Neuronal stem cell (in vitro differentiated cells): ENCODE measurements at regions not wholly inside any gene's neighbourhood (a gene's known extent, or its start where the extent isn't known, plus 50 kb on each side); places are given as distances from the start of the nearest gene placed in this dataset.

Experiments
- DNase-seq: peaks from one replicate; pipeline ENCODE4 v3.0.0-alpha.2; 2013; ENCODE audit warnings: low spot score
- H2AFZ ChIP-seq: one replicate; pipeline ENCODE4 v1.6.1; 2013; ENCODE audit warnings: mild to moderate bottlenecking, low read length, inconsistent platforms
- H2AK5ac ChIP-seq: 2 replicates; pipeline ENCODE4 v1.6.1; 2013; ENCODE audit warnings: low read depth, mild to moderate bottlenecking, inconsistent platforms, low read length, moderate library complexity, mixed read lengths
- H2BK120ac ChIP-seq: 2 replicates; pipeline ENCODE4 v1.6.1; 2013; ENCODE audit warnings: low read depth, mild to moderate bottlenecking, inconsistent platforms, low read length, moderate library complexity, mixed read lengths
- H2BK12ac ChIP-seq: one replicate; pipeline ENCODE4 v1.6.1; 2013; ENCODE audit warnings: low read length, inconsistent platforms
- H2BK15ac ChIP-seq: 2 replicates; pipeline ENCODE4 v1.6.1; 2013; ENCODE audit warnings: mild to moderate bottlenecking, low read length, inconsistent platforms, mixed read lengths
- H2BK5ac ChIP-seq: one replicate; pipeline ENCODE4 v1.6.1; 2013; ENCODE audit warnings: inconsistent platforms, mild to moderate bottlenecking, low read length, moderate library complexity
- H3K14ac ChIP-seq: one replicate; pipeline ENCODE4 v1.6.1; 2013; ENCODE audit warnings: low read length, inconsistent platforms
- H3K18ac ChIP-seq: 2 replicates; pipeline ENCODE4 v1.6.1; 2013; ENCODE audit warnings: low read length, inconsistent platforms
- H3K23ac ChIP-seq: 2 replicates; pipeline ENCODE4 v1.6.1; 2013; ENCODE audit warnings: low read depth, mild to moderate bottlenecking, mixed read lengths, low read length, inconsistent platforms; ENCODE audit not compliant: poor library complexity
- H3K27ac ChIP-seq: replicated peaks from 3 replicates; pipeline ENCODE4 v1.5.1; 2013; ENCODE audit warnings: low read length, inconsistent platforms
- H3K27me3 ChIP-seq, 3 experiments: 2 replicates each; pipeline ENCODE4 v1.6.1; 2013; ENCODE audit warnings: low read length in 3 of 3, mild to moderate bottlenecking in 2 of 3, inconsistent platforms in 1 of 3, low read depth in 1 of 3, mixed read lengths in 1 of 3, moderate library complexity in 1 of 3; ENCODE audit not compliant: control insufficient read depth in 3 of 3, insufficient read depth in 3 of 3
- H3K36me3 ChIP-seq, 2 donors: replicated peaks in 1 of 2; 2 replicates each; pipeline ENCODE4 v1.6.1; 2013; ENCODE audit warnings: low read length in 2 of 2; ENCODE audit not compliant: control insufficient read depth in 2 of 2, insufficient read depth in 2 of 2
- H3K4ac ChIP-seq: 2 replicates; pipeline ENCODE4 v1.6.1; 2013; ENCODE audit warnings: inconsistent platforms, mild to moderate bottlenecking, low read length, moderate library complexity
- H3K4me1 ChIP-seq, 2 donors: 1 replicate in 1 of 2; 2 replicates in 1 of 2; pipeline ENCODE4 v1.6.1; 2013; ENCODE audit warnings: low read length in 2 of 2, low read depth in 1 of 2; ENCODE audit not compliant: control insufficient read depth in 2 of 2, insufficient read depth in 1 of 2
- H3K4me2 ChIP-seq: one replicate; pipeline ENCODE4 v1.6.1; 2013; ENCODE audit warnings: mild to moderate bottlenecking, low read length, inconsistent platforms; ENCODE audit not compliant: insufficient read depth, poor library complexity, severe bottlenecking
- H3K4me3 ChIP-seq, 2 donors: 2 replicates each; pipeline ENCODE4 v1.5.1; 2013; ENCODE audit warnings: low read length in 2 of 2, mild to moderate bottlenecking in 2 of 2, inconsistent platforms in 1 of 2, moderate library complexity in 1 of 2
- H3K79me1 ChIP-seq: one replicate; pipeline ENCODE4 v1.6.1; 2013; ENCODE audit warnings: low read depth, mild to moderate bottlenecking, inconsistent platforms, low read length, moderate library complexity
- H3K9ac ChIP-seq: one replicate; pipeline ENCODE4 v1.6.1; 2013; ENCODE audit warnings: mild to moderate bottlenecking, low read depth, low read length, inconsistent platforms; ENCODE audit not compliant: poor library complexity
- H3K9me3 ChIP-seq, 2 donors: replicated peaks in 1 of 2; 2 replicates each; pipeline versions ENCODE3 to v1.6.1; 2013; ENCODE audit warnings: low read length in 2 of 2, mild to moderate bottlenecking in 2 of 2, inconsistent platforms in 1 of 2, low read depth in 1 of 2, mixed read lengths in 1 of 2, moderate library complexity in 1 of 2; ENCODE audit not compliant: control insufficient read depth in 2 of 2, insufficient read depth in 1 of 2
- H4K8ac ChIP-seq: one replicate; pipeline ENCODE4 v1.6.1; 2013; ENCODE audit warnings: low read depth, mild to moderate bottlenecking, inconsistent platforms, low read length, moderate library complexity
- H4K91ac ChIP-seq: one replicate; pipeline ENCODE4 v1.6.1; 2013; ENCODE audit warnings: low read length, low read depth, mild to moderate bottlenecking, inconsistent platforms; ENCODE audit not compliant: poor library complexity
- WGBS, 2 donors: extraction: QIAGEN DNeasy Blood & Tissue Kit; methylation state at CpG; one replicate each; pipeline ENCODE4 v1.1.7; 2013; ENCODE audit warnings: missing lambda C conversion rate in 2 of 2, mixed read lengths in 1 of 2; ENCODE audit not compliant: insufficient read length in 2 of 2, insufficient replicate concordance in 1 of 2; ENCODE audit errors: extremely low coverage in 2 of 2; 5-methylcytosine and 5-hydroxymethylcytosine counted together

- no peaks in the 10 kb centered on the region for H3K4me1 ChIP-seq
- no peak overlapping the region for H3K23ac ChIP-seq
- H3K9ac ChIP-seq = no peak overlapping the region
- no peak overlapping the region for H2BK15ac ChIP-seq
- H3K14ac ChIP-seq = no peak overlapping the region
- no peaks in the 10 kb centered on the region for H3K27me3 ChIP-seq
- H3K4me2 ChIP-seq = no peak overlapping the region
- no peaks in the 10 kb centered on the region for H3K79me1 ChIP-seq
- H2AK5ac ChIP-seq = no peak overlapping the region
- H2BK12ac ChIP-seq = no peak overlapping the region
- no peak for DNase-seq
- no peak overlapping the region for H3K4me3 ChIP-seq
- no peak overlapping the region for H3K4ac ChIP-seq
- no peak overlapping the region for H3K27ac ChIP-seq
- H2BK120ac ChIP-seq = no peak overlapping the region
- H2AFZ ChIP-seq = no peak overlapping the region
- H4K91ac ChIP-seq = no peak overlapping the region
- H3K36me3 ChIP-seq = no peaks in the 10 kb centered on the region
- H4K8ac ChIP-seq = no peak overlapping the region
- H3K18ac ChIP-seq = no peak overlapping the region
- no peak overlapping the region for H2BK5ac ChIP-seq
- H3K9me3 ChIP-seq = no peaks in the 10 kb centered on the region
Measured at GRCh38 chr7:115802415-115802814, 228.1 kb downstream of the TFEC start.

- no peaks in the 10 kb centered on the region for H3K27me3 ChIP-seq
- H2BK5ac ChIP-seq = no peak overlapping the region
- no peaks in the 10 kb centered on the region for H3K4me1 ChIP-seq
- no peak overlapping the region for H3K4ac ChIP-seq
- H3K4me3 ChIP-seq = no peak overlapping the region
- H2AK5ac ChIP-seq = no peak overlapping the region
- H3K9ac ChIP-seq = no peak overlapping the region
- H3K18ac ChIP-seq = no peak overlapping the region
- H4K8ac ChIP-seq = no peak overlapping the region
- H3K79me1 ChIP-seq = no peaks in the 10 kb centered on the region
- no peaks in the 10 kb centered on the region for H3K36me3 ChIP-seq
- no peaks in the 10 kb centered on the region for H3K9me3 ChIP-seq
- H2BK15ac ChIP-seq = no peak overlapping the region
- H3K23ac ChIP-seq = no peak overlapping the region
- H3K4me2 ChIP-seq = no peak overlapping the region
- no peak overlapping the region for H2BK120ac ChIP-seq
- DNase-seq = no peak
- H3K14ac ChIP-seq = no peak overlapping the region
- H3K27ac ChIP-seq = no peak overlapping the region
- no peak overlapping the region for H2BK12ac ChIP-seq
- no CpG with 5 or more reads among the region's 2 CpGs for WGBS, 2 donors
- H2AFZ ChIP-seq = no peak overlapping the region
- H4K91ac ChIP-seq = no peak overlapping the region
Measured at GRCh38 chr7:115799430-115799829, 231.1 kb downstream of the TFEC start.

GRCh38 chr7:115793958-115794702 is 236.4 kb downstream of the TFEC start:
- Histone ChIP-seq H2BK15ac (no peak overlapping the region), H3K27me3 (no peaks in the 10 kb centered on the region), H3K36me3 (no peaks in the 10 kb centered on the region), H3K18ac (no peak overlapping the region), H4K8ac (no peak overlapping the region), H2BK5ac (no peak overlapping the region), H2AFZ (no peak overlapping the region), H4K91ac (no peak overlapping the region), H3K27ac (no peak overlapping the region), H3K9me3 (no peaks in the 10 kb centered on the region), H3K4me3 (no peak overlapping the region), H3K79me1 (no peaks in the 10 kb centered on the region), H2BK12ac (no peak overlapping the region), H2BK120ac (no peak overlapping the region), H2AK5ac (no peak overlapping the region), H3K4me1 (no peaks in the 10 kb centered on the region), H3K14ac (no peak overlapping the region), H3K9ac (no peak overlapping the region), H3K23ac (no peak overlapping the region), H3K4ac (no peak overlapping the region), H3K4me2 (no peak overlapping the region)
- no peak for DNase-seq
- no CpG with 5 or more reads among the region's 7 CpGs for WGBS, 2 donors

GRCh38 chr7:115789901-115790300 is 240.7 kb downstream of the TFEC start:
- H4K91ac ChIP-seq = no peak overlapping the region
- H3K23ac ChIP-seq = no peak overlapping the region
- no peak overlapping the region for H3K9ac ChIP-seq
- no peak overlapping the region for H2BK120ac ChIP-seq
- H3K27ac ChIP-seq = no peak overlapping the region
- no peaks in the 10 kb centered on the region for H3K79me1 ChIP-seq
- no peak overlapping the region for H2BK12ac ChIP-seq
- no peak overlapping the region for H3K14ac ChIP-seq
- no peak overlapping the region for H3K18ac ChIP-seq
- H4K8ac ChIP-seq = no peak overlapping the region
- H3K4me1 ChIP-seq = no peaks in the 10 kb centered on the region
- H2AK5ac ChIP-seq = no peak overlapping the region
- H3K4me2 ChIP-seq = no peak overlapping the region
- no peak overlapping the region for H2BK5ac ChIP-seq
- no peak for DNase-seq
- H3K4ac ChIP-seq = no peak overlapping the region
- H3K4me3 ChIP-seq = no peak overlapping the region
- no peak overlapping the region for H2AFZ ChIP-seq
- H3K9me3 ChIP-seq = no peaks in the 10 kb centered on the region
- H2BK15ac ChIP-seq = no peak overlapping the region
- no peaks in the 10 kb centered on the region for H3K27me3 ChIP-seq
- WGBS, 2 donors = no CpG with 5 or more reads among the region's 27 CpGs
- H3K36me3 ChIP-seq = no peaks in the 10 kb centered on the region
